ENCODE measurements at regions not wholly inside any gene's neighbourhood (a gene's known extent, or its start where the extent isn't known, plus 50 kb on each side); places are given as distances from the start of the nearest gene placed in this dataset.
"Not testable (repeated sequence)": the region's sequence is repeated elsewhere in the genome, so short reads cannot be mapped to it uniquely, and the experiment has no call there.

DNA sequence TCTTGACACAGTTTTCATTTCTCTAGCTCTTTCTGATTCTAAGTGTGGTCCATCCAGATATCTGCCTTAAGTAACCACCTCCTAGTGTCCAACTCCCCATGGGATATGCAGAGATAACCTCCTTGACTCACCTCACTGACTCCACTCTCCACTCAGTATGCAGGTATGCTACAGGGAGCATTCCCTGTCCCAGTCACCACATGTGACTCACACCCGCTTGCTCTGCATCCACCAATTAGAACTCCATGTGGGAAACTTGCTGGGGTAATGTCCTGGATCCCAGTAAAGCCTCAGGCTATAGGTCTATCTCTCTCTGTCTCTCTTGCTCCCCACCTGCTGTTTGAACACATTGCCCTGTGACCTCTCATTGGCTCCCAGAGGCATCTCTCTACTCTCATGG lies 563.9 kb downstream of the HTR1A start:
- intact Hi-C loops (cut with DNase I) = loop anchor here (5.0 kb wide), 1 partner anchor 564 kb away; the partner anchor contains the start of gene HTR1A
- DNase-seq = no peak
- no peak overlapping the region for H3K4me3 ChIP-seq
- TF ChIP-seq, protein P1, sequence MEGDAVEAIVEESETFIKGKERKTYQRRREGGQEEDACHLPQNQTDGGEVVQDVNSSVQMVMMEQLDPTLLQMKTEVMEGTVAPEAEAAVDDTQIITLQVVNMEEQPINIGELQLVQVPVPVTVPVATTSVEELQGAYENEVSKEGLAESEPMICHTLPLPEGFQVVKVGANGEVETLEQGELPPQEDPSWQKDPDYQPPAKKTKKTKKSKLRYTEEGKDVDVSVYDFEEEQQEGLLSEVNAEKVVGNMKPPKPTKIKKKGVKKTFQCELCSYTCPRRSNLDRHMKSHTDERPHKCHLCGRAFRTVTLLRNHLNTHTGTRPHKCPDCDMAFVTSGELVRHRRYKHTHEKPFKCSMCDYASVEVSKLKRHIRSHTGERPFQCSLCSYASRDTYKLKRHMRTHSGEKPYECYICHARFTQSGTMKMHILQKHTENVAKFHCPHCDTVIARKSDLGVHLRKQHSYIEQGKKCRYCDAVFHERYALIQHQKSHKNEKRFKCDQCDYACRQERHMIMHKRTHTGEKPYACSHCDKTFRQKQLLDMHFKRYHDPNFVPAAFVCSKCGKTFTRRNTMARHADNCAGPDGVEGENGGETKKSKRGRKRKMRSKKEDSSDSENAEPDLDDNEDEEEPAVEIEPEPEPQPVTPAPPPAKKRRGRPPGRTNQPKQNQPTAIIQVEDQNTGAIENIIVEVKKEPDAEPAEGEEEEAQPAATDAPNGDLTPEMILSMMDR (IDR thresholded peaks at IDR 0.05) = no peak
- no peak for TF ChIP-seq POLR2A (IDR thresholded peaks at IDR 0.05)
- no peak overlapping the region for H3K27ac ChIP-seq
- no peaks in the 10 kb centered on the region for H3K36me3 ChIP-seq (replicated peaks in 1 of 2; ENCODE audit: insufficient read depth in 1 of 2, low read depth in 2 of 2)
- 100% methylated on average over 1 of the region's 1 CpG for WGBS, 2 donors
- no peaks in the 10 kb centered on the region for H3K4me1 ChIP-seq
- no peak for ATAC-seq
- H3K27me3 ChIP-seq = no peaks in the 10 kb centered on the region
- no peaks in the 10 kb centered on the region for H3K9me3 ChIP-seq

DNA sequence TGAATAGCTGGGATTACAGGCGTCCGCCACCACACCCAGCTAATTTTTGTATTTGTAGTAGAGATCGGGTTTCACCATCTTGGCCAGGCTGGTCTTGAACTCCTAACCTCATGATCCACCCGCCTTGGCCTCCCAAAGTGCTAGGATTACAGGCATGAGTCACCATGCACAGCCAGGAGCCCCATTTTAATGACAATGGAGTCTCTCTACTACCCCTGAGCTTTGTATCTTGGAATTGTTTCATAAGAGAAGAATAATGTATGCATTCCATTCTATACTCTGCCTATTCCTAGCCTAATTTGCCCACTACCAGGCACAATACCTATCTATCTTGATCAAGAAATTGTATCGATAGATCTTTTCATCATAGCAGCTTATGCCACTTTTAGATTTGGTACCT lies 574.1 kb downstream of the HTR1A start:
- DNase-seq; H3K27me3 ChIP-seq; H3K36me3 ChIP-seq (replicated peaks in 1 of 2; ENCODE audit: insufficient read depth in 1 of 2, low read depth in 2 of 2); H3K27ac ChIP-seq; H3K4me3 ChIP-seq; H3K4me1 ChIP-seq; intact Hi-C loops (cut with DNase I); H3K9me3 ChIP-seq; ATAC-seq: not testable (repeated sequence)
- WGBS, 2 donors = 75 to 83% methylated on average over 5 of the region's 5 CpGs

DNA sequence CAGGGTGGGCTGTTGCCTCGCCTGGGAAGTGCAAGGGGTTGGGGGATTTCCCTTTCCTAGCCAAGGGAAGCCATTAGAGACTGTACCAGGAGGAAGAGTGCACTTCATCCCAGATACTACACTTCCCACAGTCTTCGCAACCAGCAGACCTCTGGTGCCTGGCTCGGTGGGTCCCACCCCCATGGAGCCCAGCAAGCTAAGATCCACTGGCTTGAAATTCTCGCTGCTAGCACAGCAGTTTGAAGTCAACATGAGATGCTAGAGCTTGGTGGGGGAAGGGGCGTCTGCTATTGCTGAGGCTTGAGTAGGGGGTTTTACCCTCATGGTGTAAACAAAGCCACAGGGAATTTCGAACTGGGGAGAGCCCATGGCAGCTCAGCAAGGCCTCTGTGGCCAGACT lies 586.4 kb downstream of the HTR1A start:
- DNase-seq (no peak), ATAC-seq (no peak)
- intact Hi-C loops (cut with DNase I) = no loop called here
- H3K27ac ChIP-seq = no peak overlapping the region
- no peaks in the 10 kb centered on the region for H3K4me1 ChIP-seq
- H3K4me3 ChIP-seq = no peak overlapping the region
- WGBS, 2 donors = 54 to 65% methylated on average over 6 of the region's 6 CpGs
- TF ChIP-seq POLR2A (IDR thresholded peaks at IDR 0.05) = no peak
- TF ChIP-seq, protein P1 (IDR thresholded peaks at IDR 0.05) = no peak
- H3K9me3 ChIP-seq = no peaks in the 10 kb centered on the region
- no peaks in the 10 kb centered on the region for H3K36me3 ChIP-seq (replicated peaks in 1 of 2; ENCODE audit: insufficient read depth in 1 of 2, low read depth in 2 of 2)
- no peaks in the 10 kb centered on the region for H3K27me3 ChIP-seq

DNA sequence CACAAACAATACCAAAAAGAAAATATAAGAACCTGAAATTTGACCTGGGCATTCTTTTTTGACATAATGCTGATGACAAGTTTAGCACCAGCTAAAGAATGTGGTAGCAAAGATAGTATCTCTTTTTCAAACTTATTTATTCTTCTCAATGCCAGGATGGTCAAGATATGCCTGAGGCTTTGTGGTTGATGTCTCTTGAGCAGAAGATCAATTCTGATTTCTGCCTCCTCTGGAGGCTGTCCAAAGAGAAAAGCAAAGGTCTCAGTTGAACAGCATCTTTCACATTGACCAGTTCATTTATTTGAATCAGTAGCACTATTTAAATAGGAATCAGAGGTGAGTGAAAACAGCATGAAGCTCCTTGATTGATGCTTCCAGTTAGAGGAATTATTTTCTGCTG lies 588.2 kb downstream of the HTR1A start:
- no peaks in the 10 kb centered on the region for H3K4me1 ChIP-seq
- no peaks in the 10 kb centered on the region for H3K36me3 ChIP-seq (replicated peaks in 1 of 2; ENCODE audit: insufficient read depth in 1 of 2, low read depth in 2 of 2)
- intact Hi-C loops (cut with DNase I) = no loop called here
- no peak overlapping the region for H3K4me3 ChIP-seq
- H3K27me3 ChIP-seq = no peaks in the 10 kb centered on the region
- H3K9me3 ChIP-seq = no peaks in the 10 kb centered on the region
- no peak for TF ChIP-seq POLR2A (IDR thresholded peaks at IDR 0.05)
- TF ChIP-seq, protein P1 (IDR thresholded peaks at IDR 0.05) = no peak
- no peak overlapping the region for H3K27ac ChIP-seq
- no peak for DNase-seq
- ATAC-seq = no peak

DNA sequence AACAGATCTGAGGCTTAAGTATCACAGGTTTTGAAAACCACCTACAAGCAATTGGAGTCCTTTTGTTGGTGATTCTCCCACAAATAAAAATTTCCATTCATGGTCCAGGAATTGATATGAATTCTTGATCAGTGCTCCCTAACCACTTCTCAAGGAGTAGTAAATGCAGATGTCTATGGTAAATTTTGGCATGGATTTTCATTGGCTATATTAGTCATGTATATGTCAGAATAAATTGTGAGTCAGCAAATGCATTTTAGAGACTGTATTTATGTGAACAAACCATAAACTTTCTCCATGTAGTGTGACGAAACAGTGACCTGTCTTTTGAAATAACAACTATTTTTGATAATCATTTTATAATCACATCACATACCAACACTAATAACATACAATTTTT lies 611.1 kb downstream of the HTR1A start:
- WGBS, 2 donors = 43 to 56% methylated on average over 1 of the region's 1 CpG
- no peak for TF ChIP-seq POLR2A (IDR thresholded peaks at IDR 0.05)
- TF ChIP-seq, protein P1 (IDR thresholded peaks at IDR 0.05) = no peak
- DNase-seq = no peak
- H3K9me3 ChIP-seq = no peaks in the 10 kb centered on the region
- intact Hi-C loops (cut with DNase I) = no loop called here
- no peak overlapping the region for H3K4me3 ChIP-seq
- H3K27ac ChIP-seq = no peak overlapping the region
- no peaks in the 10 kb centered on the region for H3K4me1 ChIP-seq
- H3K36me3 ChIP-seq (replicated peaks in 1 of 2; ENCODE audit: insufficient read depth in 1 of 2, low read depth in 2 of 2) = no peaks in the 10 kb centered on the region
- ATAC-seq = no peak
- no peaks in the 10 kb centered on the region for H3K27me3 ChIP-seq
